WTC11 (cell line): ENCODE measurements at regions not wholly inside any gene's neighbourhood (a gene's known extent, or its start where the extent isn't known, plus 50 kb on each side); places are given as distances from the start of the nearest gene placed in this dataset.

Source experiments
- ATAC-seq: fragments of 200-7000 bp; cut with Tn5 transposase; 2 replicates; pipeline ENCODE4 v1.10.0; 2021; ENCODE audit warnings: mild to moderate bottlenecking, moderate library complexity
- CTCF ChIA-PET: fragments of 300-600 bp; sonication (Branson Sonifier 250); formaldehyde crosslinking; loops from one replicate; lab custom pipeline; 2021; ENCODE audit warnings: antibody characterized with exemption; lab: Charles Lee
- POLR2A ChIA-PET: fragments of 350-600 bp; sonication (Branson Sonifier 250); formaldehyde crosslinking; loops from one replicate; lab custom pipeline; 2021; ENCODE audit warnings: antibody characterized with exemption; lab: Charles Lee
- DNase-seq: peaks from one replicate; pipeline ENCODE4 v3.0.0; 2021; ENCODE audit warnings: low spot score
- H3K27ac Mint-ChIP-seq: 2 replicates; pipeline ENCODE4 v1.8.0; 2021; ENCODE audit warnings: mixed read lengths
- H3K27me3 Mint-ChIP-seq: 2 replicates; pipeline ENCODE4 v1.8.0; 2021; ENCODE audit warnings: low read depth, mild to moderate bottlenecking, moderate library complexity, mixed read lengths
- H3K36me3 Mint-ChIP-seq: 2 replicates; pipeline ENCODE4 v1.8.0; 2021; ENCODE audit warnings: mixed read lengths
- H3K4me1 Mint-ChIP-seq: 2 replicates; pipeline ENCODE4 v1.8.0; 2022; ENCODE audit warnings: mixed read lengths
- H3K4me3 Mint-ChIP-seq: 2 replicates; pipeline ENCODE4 v1.8.0; 2021; ENCODE audit warnings: mild to moderate bottlenecking, moderate library complexity, mixed read lengths
- H3K9me3 Mint-ChIP-seq: 2 replicates; pipeline ENCODE4 v1.8.0; 2021; ENCODE audit warnings: mixed read lengths
- FOXP1 ChIP-seq: sonication (generic); formaldehyde crosslinking; IDR thresholded peaks from 2 replicates; pipeline ENCODE4 v1.8.0; 2022; ENCODE audit warnings: missing genetic modification reagents, mild to moderate bottlenecking, moderate library complexity, borderline replicate concordance
- GABPB1 ChIP-seq: sonication (generic); formaldehyde crosslinking; IDR thresholded peaks from 2 replicates; pipeline ENCODE4 v1.8.1; 2023; ENCODE audit warnings: mild to moderate bottlenecking, missing genetic modification reagents
- JAZF1 ChIP-seq: fragments of 250-450 bp; sonication (Bioruptor Pico); IDR thresholded peaks from 2 replicates; pipeline ENCODE4 v1.9.0; 2021; ENCODE audit warnings: moderate library complexity, mild to moderate bottlenecking, inconsistent platforms
- JUN ChIP-seq: sonication (generic); formaldehyde crosslinking; IDR thresholded peaks from 2 replicates; pipeline ENCODE4 v1.8.0; 2023; ENCODE audit warnings: mild to moderate bottlenecking, missing genetic modification reagents
- SMAD3 ChIP-seq: sonication (generic); formaldehyde crosslinking; IDR thresholded peaks from 2 replicates; pipeline ENCODE4 v1.8.0; 2022; ENCODE audit warnings: missing genetic modification reagents, mild to moderate bottlenecking, borderline replicate concordance
- TEAD1 ChIP-seq: sonication (generic); formaldehyde crosslinking; IDR thresholded peaks from 2 replicates; pipeline ENCODE4 v1.8.0; 2022; ENCODE audit warnings: mild to moderate bottlenecking, missing genetic modification reagents
- TP53 ChIP-seq: sonication (generic); formaldehyde crosslinking; IDR thresholded peaks from 2 replicates; pipeline ENCODE4 v1.8.1; 2023; ENCODE audit warnings: mild to moderate bottlenecking, missing genetic modification reagents
- ZNF138 ChIP-seq: sonication (generic); formaldehyde crosslinking; conservative IDR thresholded peaks from 2 replicates; pipeline ENCODE4 v1.8.1; 2022; ENCODE audit warnings: mild to moderate bottlenecking, moderate library complexity, missing genetic modification reagents
- TF ChIP-seq, protein P1 (sequence below): sonication (generic); formaldehyde crosslinking; IDR thresholded peaks from 2 replicates; pipeline ENCODE4 v1.8.0; 2023; ENCODE audit warnings: missing genetic modification reagents, mild to moderate bottlenecking, borderline replicate concordance
- TF ChIP-seq, protein P2 (sequence below): sonication (generic); formaldehyde crosslinking; conservative IDR thresholded peaks from 2 replicates; pipeline ENCODE4 v1.8.1; 2022; ENCODE audit warnings: mild to moderate bottlenecking, missing genetic modification reagents
- TF ChIP-seq, protein P3 (sequence below): sonication (generic); formaldehyde crosslinking; IDR thresholded peaks from 2 replicates; pipeline ENCODE4 v1.8.1; 2022; ENCODE audit warnings: mild to moderate bottlenecking, moderate library complexity, missing genetic modification reagents
- TF ChIP-seq, protein P4 (sequence below): fragments of 250-450 bp; sonication (Bioruptor Pico); IDR thresholded peaks from 2 replicates; pipeline ENCODE4 v1.8.0; 2021; ENCODE audit warnings: mild to moderate bottlenecking
- TF ChIP-seq, protein P5 (sequence below): sonication (generic); formaldehyde crosslinking; IDR thresholded peaks from 2 replicates; pipeline ENCODE4 v1.8.0; 2022; ENCODE audit warnings: mild to moderate bottlenecking, missing genetic modification reagents
- TF ChIP-seq, protein P6 (sequence below): fragments of 250-450 bp; sonication (Bioruptor Pico); IDR thresholded peaks from 2 replicates; pipeline ENCODE4 v1.9.0; 2021; ENCODE audit warnings: mild to moderate bottlenecking

DNA sequence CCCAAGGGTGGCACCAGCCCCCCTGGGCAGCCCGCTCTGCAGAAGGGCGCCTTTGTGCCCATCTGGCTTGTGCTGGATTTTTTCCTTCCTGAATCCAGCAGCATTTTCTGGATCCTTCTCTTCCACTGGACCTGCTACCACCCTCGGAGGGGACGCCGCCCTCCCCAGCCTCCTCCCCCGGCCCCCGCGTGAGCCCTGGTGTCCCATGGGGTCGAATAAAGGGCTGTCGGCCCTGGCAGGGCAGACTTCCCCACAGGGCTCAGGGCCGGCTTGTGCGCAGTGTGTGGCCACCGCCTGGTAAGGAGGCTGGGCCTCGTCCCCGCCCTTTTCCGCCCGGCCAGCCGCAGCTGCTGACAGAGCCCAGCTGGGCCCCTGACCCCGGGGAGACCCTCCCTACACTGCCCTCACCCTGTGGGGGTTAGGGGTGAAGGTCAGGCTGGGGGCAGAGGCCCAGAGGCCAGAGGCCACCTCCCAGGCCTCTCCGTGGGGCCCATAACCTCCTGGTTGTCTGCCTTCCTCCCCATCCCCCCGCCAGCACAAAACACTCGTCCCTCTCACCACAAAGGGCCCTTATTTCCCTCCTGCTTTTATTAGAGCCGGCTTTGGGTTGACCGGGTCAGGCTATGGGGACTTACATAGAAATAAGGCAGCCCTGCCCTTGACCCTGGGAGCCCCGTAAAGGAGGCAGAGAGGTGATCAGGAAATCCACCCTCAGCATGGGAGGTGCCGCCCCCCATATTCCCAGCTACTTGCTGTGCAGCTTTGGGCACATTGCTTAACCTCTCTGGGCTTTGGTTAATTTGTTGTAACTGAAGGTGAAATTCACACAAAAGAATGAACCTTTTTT, 179.3 kb upstream of the CIBAR2 start:
- CTCF ChIA-PET: interaction anchor here (0.7 to 3.5 kb wide), 5 partner anchors 16 to 177 kb away, joined by 3 to 16 read pairs (median 3); no protein-coding TSS in a partner anchor
- TF ChIP-seq, protein P1, sequence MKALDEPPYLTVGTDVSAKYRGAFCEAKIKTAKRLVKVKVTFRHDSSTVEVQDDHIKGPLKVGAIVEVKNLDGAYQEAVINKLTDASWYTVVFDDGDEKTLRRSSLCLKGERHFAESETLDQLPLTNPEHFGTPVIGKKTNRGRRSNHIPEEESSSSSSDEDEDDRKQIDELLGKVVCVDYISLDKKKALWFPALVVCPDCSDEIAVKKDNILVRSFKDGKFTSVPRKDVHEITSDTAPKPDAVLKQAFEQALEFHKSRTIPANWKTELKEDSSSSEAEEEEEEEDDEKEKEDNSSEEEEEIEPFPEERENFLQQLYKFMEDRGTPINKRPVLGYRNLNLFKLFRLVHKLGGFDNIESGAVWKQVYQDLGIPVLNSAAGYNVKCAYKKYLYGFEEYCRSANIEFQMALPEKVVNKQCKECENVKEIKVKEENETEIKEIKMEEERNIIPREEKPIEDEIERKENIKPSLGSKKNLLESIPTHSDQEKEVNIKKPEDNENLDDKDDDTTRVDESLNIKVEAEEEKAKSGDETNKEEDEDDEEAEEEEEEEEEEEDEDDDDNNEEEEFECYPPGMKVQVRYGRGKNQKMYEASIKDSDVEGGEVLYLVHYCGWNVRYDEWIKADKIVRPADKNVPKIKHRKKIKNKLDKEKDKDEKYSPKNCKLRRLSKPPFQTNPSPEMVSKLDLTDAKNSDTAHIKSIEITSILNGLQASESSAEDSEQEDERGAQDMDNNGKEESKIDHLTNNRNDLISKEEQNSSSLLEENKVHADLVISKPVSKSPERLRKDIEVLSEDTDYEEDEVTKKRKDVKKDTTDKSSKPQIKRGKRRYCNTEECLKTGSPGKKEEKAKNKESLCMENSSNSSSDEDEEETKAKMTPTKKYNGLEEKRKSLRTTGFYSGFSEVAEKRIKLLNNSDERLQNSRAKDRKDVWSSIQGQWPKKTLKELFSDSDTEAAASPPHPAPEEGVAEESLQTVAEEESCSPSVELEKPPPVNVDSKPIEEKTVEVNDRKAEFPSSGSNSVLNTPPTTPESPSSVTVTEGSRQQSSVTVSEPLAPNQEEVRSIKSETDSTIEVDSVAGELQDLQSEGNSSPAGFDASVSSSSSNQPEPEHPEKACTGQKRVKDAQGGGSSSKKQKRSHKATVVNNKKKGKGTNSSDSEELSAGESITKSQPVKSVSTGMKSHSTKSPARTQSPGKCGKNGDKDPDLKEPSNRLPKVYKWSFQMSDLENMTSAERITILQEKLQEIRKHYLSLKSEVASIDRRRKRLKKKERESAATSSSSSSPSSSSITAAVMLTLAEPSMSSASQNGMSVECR (CRISPR knock-in tag): no peak
- no peak for TF ChIP-seq SMAD3 (CRISPR knock-in tag)
- peak; percentile 71; the same call in 1 of the 2 replicates for TF ChIP-seq GABPB1 (CRISPR knock-in tag)
- TF ChIP-seq, protein P2, sequence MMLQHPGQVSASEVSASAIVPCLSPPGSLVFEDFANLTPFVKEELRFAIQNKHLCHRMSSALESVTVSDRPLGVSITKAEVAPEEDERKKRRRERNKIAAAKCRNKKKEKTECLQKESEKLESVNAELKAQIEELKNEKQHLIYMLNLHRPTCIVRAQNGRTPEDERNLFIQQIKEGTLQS (CRISPR knock-in tag): no peak
- TF ChIP-seq JAZF1: no peak
- Mint-ChIP-seq H3K36me3 (no peaks in the 10 kb centered on the region), H3K27me3 (no peaks in the 10 kb centered on the region), H3K27ac (no peak overlapping the region), H3K9me3 (no peaks in the 10 kb centered on the region), H3K4me3 (no peak overlapping the region), H3K4me1 (no peaks in the 10 kb centered on the region)
- POLR2A ChIA-PET: no interaction called here
- ATAC-seq (peak; percentile 27; the same call in 1 of the 2 replicates), DNase-seq (no peak)

DNA sequence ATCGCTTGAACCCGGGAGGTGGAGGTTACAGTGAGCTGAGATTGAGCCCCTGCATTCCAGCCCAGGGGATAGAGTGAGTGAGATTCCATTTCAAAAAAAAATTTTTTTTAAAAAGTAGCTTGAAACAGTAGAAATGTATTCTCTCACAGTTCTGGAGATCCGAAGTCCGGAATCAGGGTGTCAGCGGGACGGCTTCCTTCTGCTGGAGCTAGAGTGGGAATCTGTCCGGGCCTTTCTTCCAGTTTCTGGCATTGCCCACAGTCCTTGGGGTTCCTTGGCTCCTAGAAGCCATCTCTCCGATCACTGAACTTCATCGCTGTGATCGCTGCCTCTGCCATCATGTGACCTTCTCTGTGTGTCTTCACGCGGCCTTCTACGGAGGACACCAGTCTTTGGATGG, 181.2 kb upstream of the CIBAR2 start:
- Mint-ChIP-seq H3K27me3 (no peaks in the 10 kb centered on the region), H3K4me3 (no peak overlapping the region), H3K4me1 (no peaks in the 10 kb centered on the region)
- DNase-seq: no peak
- TF ChIP-seq, protein P3, sequence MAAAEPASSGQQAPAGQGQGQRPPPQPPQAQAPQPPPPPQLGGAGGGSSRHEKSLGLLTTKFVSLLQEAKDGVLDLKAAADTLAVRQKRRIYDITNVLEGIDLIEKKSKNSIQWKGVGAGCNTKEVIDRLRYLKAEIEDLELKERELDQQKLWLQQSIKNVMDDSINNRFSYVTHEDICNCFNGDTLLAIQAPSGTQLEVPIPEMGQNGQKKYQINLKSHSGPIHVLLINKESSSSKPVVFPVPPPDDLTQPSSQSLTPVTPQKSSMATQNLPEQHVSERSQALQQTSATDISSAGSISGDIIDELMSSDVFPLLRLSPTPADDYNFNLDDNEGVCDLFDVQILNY (CRISPR knock-in tag): no peak
- TF ChIP-seq, protein P4, sequence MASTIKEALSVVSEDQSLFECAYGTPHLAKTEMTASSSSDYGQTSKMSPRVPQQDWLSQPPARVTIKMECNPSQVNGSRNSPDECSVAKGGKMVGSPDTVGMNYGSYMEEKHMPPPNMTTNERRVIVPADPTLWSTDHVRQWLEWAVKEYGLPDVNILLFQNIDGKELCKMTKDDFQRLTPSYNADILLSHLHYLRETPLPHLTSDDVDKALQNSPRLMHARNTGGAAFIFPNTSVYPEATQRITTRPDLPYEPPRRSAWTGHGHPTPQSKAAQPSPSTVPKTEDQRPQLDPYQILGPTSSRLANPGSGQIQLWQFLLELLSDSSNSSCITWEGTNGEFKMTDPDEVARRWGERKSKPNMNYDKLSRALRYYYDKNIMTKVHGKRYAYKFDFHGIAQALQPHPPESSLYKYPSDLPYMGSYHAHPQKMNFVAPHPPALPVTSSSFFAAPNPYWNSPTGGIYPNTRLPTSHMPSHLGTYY (CRISPR knock-in tag): no peak
- TF ChIP-seq JUN (CRISPR knock-in tag): no peak
- no peak for TF ChIP-seq FOXP1
- TF ChIP-seq, protein P2 (CRISPR knock-in tag): no peak
- no peak for TF ChIP-seq TEAD1 (CRISPR knock-in tag)
- TF ChIP-seq, protein P5, sequence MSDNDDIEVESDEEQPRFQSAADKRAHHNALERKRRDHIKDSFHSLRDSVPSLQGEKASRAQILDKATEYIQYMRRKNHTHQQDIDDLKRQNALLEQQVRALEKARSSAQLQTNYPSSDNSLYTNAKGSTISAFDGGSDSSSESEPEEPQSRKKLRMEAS (CRISPR knock-in tag): no peak
- TF ChIP-seq ZNF138: no peak
- TF ChIP-seq, protein P6, sequence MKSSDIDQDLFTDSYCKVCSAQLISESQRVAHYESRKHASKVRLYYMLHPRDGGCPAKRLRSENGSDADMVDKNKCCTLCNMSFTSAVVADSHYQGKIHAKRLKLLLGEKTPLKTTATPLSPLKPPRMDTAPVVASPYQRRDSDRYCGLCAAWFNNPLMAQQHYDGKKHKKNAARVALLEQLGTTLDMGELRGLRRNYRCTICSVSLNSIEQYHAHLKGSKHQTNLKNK (CRISPR knock-in tag): no peak
- no peak for TF ChIP-seq TP53 (CRISPR knock-in tag)
- TF ChIP-seq, all 79 proteins: peak for 0
- no peaks in the 10 kb centered on the region for H3K9me3 Mint-ChIP-seq
- ChIA-PET POLR2A (no interaction called here), CTCF (interaction anchor here (0.6 to 1.4 kb wide), 2 partner anchors 128 to 179 kb away, joined by 3 to 5 read pairs; no protein-coding TSS in a partner anchor)
- no peaks in the 10 kb centered on the region for H3K36me3 Mint-ChIP-seq
- H3K27ac Mint-ChIP-seq: no peak overlapping the region
- no peak for ATAC-seq
